AG20443 (cell line): ENCODE measurements at regions not wholly inside any gene's neighbourhood (a gene's known extent, or its start where the extent isn't known, plus 50 kb on each side); places are given as distances from the start of the nearest gene placed in this dataset.
"Not testable (repeated sequence)": the region's sequence is repeated elsewhere in the genome, so short reads cannot be mapped to it uniquely, and the experiment has no call there.

Source experiments
- DNase-seq: peaks from one replicate; pipeline ENCODE4 v3.0.0; 2012; ENCODE audit warnings: low spot score, mixed read lengths

DNA sequence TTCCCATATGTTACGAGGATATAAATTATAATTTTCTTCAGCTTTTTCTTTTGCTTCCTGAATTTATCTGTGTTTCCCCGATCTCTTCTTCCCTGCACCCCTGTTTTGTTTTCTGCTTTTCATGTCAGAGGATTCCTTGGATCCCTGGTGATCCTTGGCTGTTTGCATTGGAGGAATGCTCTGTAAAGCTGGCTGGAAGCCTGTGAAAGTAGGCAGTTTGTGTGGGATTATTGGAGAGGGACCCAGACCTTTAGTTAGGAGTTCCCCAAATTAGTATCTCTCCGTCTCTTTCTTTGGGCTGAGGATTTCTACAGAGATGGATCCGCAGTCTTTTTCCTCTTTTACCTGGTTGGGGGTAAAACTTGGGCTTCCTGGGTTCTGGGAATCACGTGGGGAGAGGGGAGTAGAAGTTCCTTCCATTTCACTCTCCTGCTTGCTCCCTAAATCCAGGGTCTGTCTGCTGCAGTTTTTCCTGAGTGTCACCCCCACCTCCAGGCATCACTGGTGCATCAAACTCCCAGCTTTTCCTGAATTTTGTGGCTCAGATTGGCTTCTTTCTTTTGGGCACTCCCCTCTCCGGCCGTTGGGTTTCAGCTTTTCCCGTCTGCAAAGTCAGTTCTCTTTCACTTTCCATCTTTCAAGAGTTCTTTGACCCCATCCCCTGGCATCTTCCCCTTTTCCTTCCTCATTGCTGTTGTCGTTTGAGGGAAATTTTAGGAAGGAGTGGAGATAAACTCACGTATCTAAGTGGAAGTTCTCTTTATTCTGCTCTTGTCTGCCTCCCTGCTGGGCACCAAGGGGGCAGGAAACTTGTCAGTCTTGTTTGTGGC, 79.1 kb upstream of the ALX4 start:
- DNase-seq: no peak

DNA sequence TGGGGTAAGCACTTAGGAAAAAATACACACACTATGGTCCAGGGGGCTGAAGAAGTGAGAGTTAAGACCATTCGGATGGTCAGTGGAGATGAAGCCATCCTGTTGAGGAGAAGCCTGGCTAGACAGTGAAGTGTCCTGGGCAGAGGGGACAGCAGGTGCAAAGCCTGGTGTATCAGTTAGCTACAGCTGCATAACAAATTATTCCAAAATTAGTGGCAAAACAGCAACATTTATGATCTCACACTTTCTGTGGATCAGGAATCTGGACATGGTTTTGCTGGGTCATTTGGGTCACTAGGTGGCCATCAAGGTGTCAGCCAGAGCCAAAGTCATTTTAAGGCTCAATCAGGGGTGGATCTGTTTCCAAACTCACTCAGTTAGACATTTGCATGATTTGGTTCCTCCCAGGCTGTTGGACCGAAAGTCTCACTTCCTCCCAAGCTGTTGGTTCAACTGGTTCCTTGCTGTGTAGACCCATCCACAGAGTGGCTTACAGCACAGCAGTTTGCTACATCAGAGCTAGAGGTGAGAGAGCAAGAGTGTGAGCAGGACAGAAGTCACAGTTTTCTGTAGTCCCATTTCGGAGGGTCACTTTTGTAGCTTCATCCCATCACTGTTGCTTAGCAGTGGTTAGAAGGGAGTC, 80.1 kb upstream of the ALX4 start:
- no peak for DNase-seq

DNA sequence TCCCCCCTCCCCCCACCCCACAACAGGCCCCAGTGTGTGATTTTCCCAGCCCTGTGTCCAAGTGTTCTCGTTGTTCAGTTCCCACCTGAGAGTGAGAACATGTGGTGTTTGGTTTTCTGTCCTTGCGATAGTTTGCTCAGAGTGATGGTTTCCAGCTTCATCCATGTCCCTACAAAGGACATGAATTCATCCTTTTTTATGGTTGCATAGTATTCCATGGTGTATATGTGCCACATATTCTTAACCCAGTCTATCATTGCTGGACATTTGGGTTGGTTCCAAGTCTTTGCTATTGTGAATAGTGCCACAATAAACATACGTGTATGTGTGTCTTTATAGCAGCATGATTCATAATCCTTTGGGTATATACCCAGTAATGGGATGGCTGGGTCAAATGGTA, 81.1 kb upstream of the ALX4 start:
- not testable (repeated sequence) for DNase-seq

DNA sequence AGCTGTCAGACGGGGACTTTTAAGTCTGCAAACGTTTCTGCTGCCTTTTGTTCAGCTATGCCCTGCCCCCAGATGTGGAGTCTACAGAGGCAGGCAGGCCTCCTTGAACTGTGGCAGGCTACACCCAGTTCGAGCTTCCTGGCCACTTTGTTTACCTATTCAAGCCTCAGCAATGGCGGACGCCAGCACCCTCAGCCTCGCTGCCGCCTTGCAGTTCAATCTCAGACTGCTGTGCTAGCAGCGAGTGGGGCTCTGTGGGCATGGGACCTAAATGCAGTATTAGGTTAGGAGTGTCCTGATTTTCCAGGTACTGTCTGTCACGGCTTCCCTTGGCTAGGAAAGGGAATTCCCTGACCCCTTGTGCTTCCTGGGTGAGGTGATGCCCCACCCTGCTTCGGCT, 86.8 kb upstream of the ALX4 start:
- not testable (repeated sequence) for DNase-seq

DNA sequence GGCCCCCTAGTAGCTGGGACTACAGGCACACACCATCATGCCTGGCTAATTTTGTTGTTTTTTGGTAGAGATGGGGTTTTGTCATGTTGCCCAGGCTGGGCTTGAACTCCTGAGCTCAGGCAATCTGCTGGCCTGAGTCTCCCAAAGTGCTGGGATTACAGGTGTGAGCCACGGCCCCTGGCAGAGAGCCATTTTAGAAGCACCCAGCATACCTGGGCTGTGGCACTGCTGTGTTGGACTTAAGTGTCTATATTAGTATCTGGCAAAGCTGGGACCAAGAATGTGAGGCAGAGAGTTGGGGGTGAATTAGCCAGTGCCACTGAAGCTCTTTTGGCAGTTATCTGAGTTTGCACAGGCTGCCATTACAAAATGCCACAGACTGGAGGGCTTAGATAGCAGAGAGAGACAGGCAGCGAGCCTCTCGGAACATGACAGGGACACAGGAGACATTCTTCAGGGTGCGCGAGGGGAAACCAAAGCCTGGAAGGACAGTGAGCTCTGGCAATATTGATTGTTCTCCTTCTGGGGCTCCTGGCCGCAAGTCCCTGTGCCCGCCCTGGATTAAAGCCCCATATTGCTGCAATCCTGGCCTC, 87.7 kb upstream of the ALX4 start:
- no peak for DNase-seq

DNA sequence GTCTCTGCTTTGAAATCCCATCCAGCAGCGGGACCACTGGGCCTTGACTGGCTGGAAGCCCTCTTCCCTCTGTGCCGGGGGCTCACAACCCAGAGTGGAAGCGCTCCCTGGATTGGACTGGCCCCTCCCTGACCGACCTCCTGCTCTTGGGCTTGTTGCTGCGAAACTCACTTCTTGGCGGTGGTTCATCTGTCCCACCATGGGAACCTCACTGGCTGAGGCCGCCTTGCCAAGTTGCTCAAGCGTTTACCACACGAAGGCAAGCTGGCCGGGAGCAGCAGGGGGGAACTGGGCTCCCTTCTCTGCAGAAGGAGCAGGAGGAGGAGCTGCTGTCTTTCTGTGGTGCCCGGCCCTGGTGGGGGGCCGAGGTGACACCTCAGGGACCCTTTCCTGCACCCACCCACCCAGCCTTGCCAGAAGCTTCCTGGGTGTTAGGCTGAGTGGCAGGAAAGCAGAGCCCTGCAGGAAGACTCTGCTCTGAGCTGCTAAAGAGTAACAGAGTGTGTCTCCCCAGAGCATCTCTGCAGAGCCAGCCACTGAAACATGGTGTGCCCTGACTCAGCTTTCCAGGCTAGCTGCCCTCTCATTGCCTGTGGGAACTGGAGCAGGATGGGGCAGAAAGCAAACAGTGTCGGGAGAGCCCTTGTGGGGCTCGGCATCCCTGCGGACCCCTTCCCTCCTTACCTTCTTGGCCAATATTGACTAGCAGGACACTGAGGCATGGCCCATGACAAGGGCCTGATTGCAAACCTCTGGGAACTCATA, 88.5 kb upstream of the ALX4 start:
- no peak for DNase-seq

DNA sequence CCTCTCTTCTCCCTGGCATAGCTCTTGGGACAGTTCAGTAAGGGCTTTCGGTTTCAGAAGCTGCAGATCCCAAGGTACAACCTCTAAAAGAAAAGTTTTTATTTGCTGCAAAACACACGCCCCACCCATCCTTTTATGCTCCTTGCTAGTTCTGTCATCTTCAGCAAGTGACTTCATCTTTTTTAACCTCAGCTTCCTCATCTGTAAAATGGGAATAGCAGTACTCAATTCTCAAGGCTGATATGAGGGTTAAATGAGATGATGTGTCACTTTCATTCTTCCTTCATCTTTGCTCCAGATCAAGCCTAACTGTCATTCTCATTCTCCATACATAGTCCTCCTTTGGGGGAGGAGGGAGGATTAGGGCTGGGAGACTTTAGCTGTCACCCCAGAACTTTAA, 90.0 kb upstream of the ALX4 start:
- no peak for DNase-seq

DNA sequence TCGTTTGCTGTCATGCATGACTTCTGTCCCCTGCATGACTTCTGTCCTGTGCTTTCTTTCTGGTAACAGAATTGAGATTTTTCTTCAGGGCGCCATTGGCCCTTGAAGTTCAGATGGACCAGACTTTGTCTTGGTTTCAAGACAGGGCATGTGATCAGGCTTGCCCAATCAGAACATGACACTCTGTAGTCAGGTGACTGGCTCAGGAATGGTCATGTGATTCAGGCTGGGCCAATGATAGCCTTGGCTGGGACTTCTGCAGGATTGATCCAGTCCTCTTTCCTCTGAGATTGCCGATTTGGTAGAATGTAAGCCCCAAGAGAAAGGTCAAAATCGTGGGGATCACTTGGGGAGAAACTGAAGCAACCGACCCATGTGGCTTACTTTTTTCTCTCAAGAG, 90.5 kb upstream of the ALX4 start:
- no peak for DNase-seq

DNA sequence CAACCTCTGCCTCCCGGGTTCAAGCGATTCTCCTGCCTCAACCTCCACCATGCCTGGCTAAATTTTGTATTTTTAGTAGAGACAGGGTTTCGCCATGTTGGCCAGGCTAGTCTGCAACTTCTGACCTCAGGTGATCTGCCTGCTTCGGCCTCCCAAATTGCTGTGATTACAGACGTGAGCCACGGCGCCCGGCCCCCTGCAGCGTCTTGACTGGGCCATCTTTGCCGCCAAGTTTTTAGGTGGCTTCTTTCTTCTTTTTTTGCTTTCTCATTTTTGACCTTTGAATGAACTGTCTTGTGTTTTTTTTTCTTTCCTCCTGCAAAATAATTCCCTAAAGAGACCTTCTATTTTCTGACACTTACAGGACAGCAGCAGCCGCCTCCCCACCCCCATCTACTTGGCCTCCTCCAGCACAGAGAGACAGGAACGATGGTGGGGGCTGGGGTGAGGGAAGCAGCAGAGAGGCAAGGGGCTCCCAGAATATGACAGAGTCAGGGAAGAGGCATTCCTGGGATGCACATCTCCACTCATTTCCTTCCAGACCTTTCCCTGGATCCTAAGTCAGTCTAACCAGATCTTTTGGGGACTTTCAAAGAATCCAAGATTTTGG, 92.6 kb upstream of the ALX4 start:
- no peak for DNase-seq

DNA sequence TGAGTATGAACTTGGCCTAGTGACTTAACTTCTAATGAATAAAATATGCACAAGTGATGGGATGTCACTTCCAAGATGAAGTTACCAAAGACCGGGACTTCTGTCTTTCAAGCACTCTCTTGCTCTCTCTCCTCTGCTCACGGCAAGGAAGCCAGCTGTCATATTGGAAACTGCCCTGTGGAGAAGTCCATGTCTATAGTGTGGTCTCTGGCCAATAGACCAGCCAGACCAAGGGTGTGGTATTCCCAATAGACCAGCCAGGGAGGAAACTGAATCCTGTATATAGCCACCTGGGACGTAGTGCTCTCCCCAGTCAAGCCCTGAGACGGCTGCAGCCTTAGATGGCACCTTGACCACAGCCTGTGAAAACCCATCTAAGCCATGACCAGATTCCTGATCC, 93.2 kb upstream of the ALX4 start:
- DNase-seq: no peak

DNA sequence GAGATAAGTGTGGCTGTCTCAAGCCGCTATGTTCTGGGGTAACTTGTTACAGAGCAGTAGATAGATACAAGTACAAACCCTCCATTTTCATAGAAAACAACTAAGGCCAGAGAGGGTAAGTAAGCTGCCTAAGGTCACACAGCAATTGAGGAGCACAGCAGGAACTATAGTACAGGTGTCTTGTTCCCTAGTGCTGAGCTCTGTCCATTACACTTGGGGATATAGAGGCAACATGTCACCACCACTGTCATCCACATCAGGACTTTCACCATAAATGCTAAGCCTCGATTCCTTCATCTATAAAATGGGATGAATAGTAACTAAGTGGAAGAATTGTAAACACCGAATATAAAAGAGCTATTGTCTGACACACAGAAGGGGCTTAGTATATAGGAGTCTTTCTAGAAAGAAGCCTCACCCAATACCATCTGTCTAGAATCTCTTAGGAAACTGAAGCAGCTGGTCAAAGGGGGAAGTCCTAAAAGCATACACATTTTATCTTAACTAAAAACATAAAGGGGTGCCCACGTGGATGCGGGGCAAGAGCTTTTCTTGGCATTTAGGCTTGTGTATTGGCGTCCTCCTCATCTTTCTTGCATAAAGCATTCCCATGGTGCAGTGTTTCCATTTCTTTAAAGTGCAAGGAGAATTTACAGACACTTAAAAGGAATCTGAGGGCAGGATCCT, 93.8 kb upstream of the ALX4 start:
- no peak for DNase-seq

DNA sequence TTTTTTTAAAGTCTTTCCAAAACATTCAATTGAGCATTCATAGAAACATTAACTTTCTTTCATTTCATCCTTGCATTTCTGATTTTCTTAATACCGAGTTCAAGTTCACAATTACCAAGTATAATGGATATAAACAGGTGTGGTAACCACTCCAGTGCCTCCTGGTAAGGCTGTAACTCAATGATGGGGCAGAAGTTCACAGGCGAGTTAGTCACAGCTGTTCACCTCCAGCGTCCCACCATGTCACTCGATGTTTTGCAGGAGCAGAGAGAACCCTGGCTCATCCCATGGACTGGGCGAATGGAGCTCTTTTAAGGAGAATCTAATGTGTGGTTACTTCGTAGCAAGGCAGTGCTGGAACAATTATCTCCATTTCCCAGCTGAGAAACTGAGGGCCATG, 94.4 kb upstream of the ALX4 start:
- no peak for DNase-seq

DNA sequence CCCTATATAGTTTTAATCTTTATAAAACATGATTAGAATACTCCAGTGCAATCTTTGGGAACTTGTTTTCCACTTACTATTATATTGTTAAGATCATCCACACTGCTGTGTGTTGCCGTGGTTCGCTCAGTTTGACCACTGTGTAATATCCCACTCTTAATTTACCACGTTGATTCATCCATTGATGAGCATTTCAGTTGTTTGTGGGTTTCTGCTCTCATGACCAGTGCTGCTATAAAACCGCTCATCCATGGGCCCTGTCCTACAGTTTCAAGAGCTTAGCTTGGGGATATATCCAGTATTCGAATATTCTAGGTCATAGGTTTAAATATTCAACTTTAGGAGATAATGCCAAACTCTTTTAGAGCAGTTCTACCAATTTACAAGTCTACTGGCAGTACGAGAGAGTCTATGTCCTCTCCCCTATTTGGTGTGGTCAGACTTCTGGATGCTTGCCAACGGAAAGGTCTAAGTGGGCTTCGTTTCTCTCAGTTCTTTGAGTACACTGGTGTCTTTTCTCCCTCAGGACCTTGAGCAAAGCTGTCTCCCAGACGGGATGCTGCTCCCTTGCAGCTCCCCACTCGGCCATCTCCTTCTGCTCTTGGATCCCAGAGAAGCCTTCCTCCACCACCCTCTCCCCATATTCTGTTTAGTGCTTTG, 94.9 kb upstream of the ALX4 start:
- no peak for DNase-seq

DNA sequence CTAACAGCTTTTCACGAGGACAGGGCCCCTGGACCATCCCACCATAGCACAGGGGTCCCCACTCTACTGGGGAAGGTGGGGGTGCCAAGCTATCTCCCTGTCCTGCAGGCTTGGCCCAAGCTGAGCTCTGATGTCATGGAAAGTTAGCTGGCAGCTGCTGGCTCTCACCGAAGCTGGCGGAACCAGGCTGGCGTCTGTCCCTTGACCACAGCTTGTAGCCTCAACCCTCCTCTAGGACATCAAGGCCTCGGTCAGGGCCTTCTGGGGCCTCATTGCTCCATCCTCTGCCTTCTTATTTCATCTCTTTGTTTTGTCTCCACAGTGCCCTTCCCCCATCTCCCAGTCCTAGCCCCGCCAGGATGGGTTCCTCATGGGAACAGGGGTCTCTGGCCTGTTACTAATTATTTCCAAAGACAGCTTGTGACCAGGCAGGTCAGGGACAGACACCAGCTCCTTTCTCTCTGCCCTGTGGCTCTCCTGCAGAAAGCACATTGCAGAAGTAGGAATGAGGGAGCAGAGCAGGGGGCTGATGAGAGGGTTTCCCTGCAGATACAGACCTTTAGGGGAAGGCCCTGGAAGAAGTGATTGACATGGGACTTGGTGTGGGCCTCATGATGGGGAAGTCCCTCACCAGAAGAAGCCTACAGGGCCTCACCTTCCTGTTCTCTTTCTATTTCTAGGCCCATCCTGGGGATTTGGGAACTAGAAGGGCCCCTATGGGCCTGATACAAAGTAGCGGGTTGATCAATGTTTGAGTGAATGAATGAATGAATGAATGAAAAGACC, 97.5 kb upstream of the ALX4 start:
- no peak for DNase-seq

DNA sequence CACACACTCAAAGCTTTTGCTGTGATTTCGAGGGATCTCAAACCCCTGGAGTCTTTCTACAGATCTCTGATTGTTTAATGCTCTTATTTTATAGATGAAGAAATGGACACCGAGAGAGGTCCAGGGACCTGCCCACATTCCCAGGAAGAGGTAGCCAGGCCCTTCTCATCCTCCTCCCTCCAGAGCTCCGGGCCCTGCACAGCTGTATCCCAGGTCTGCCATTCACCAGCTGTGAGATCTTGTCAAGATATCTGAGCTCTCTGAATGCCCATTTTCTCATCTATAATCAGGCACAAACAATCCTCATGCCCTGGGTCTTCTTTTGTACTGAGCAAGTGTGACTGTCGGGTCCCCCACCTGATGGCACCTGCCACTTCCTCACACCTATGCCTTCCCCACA, 98.2 kb upstream of the ALX4 start:
- DNase-seq: no peak

DNA sequence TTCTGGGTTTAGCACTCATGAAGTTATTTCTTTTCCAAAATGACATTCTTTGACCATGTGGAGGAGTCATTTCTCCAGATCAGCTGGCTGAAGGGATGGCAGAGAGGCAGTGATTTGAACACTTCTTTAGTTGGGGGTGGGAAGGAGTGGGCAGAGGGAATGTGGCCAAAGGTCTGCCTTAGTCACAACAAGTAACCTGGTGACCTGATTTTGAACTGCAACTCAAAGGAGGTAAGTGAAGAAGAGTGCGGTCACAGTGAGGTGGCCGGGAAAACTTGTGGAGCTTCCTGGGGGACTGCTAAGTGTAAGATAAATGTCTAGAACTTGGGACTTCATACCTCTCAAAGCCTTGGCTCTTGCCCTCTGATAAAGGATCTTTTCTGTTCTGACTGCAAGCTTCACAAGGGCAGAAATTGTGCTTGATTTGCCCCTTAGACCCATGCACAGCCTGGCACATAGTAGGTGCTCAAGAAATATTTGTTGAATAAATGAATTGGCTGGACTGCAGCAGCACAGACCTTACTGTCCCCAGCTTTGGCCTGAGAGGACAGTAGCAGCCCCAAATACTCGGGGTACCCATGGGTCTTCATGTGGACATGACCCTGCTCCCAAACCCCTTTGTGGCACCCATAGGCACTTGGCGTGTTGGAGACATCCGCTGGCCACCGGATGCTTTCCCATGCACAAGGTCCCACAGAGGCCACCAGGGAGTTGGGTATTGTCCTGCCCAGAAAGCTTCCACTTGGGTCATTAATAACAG, 99.0 kb upstream of the ALX4 start:
- no peak for DNase-seq

DNA sequence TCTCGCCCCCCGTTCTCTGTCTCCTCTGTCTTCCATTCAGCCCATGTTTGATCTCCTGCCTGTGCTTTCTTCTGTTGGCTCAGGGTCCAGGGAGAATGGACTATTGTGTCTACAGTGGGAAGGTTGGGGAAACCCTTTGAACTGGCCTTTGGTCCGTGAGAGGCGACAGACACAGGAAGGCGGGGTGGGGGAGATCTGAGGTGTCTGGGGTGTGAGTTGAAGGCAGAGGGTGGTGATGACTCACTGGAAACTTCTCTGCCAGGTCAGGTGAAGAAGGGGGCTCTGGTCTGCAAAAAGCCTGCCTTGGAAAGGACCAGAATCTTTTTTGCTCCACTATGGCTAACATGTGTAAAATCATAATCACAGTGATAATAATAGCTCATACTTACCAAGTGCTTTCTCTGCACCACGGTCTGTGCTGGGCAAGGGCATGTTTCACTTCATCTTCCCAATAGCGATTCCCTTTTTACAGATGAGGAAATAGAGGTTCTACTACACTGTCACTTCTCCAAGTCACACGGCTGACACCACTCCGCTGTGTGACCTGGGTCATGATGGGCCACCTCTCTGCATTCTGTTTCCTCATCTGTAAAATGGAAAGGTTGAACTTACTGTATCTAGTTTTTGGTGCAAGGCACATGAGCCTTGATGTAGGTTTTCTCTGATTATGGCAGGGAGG, 99.8 kb upstream of the ALX4 start:
- no peak for DNase-seq

DNA sequence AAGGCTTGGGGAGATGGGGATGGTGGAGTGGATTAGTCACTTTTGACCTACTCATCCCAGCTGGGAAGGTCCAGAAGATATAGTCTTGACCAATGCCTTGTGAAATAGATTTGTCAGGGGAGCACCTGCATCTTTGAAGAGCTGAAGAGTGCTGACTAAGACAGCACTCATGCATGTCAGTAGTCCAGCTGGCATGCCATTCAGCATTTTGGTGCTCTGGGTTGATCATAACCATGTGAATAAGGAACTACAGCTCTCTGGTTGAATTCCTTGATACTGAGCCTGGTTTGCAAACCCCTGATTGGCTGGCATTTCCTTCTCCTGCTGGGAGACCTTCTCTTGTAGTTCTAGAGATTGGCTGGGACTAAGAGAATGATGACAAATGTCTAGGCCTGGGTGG, 106.8 kb upstream of the ALX4 start:
- DNase-seq: no peak
